Middle frontal gyrus (tissue), 1 donor: ENCODE measurements at regions not wholly inside any gene's neighbourhood (a gene's known extent, or its start where the extent isn't known, plus 50 kb on each side); places are given as distances from the start of the nearest gene placed in this dataset.

ENCODE experiments used
- DNase-seq: peaks from one replicate; pipeline ENCODE4 v3.0.0-alpha.2; 2015; ENCODE audit warnings: low spot score; ENCODE audit errors: extremely low spot score

GRCh38 chr4:33386764-33387163 lies 2666.6 kb downstream of the PCDH7 start:
- DNase-seq, result no peak

DNA sequence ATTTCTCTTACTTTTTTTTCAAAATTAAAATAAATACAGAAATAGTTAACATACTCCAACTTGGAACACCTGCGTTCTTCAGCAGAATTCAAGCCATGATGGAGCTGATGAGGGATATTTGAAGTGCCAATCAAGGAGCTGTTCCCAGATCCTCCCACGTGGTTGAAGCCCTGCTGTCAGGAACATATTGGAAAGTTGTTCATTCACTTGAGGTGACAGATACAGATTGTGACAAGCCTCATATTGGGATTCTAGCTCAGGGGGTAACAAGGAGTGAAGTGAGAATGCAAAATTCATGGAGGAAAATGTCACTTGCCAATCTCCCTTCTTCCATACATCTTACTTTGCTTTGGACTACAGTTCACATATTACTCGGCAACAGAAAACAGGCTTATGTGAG lies 2670.8 kb downstream of the PCDH7 start:
- DNase-seq, result no peak

- DNase-seq, result no peak
These were observed 2675.7 kb downstream of the PCDH7 start for GRCh38 chr4:33395731-33396485.

DNA sequence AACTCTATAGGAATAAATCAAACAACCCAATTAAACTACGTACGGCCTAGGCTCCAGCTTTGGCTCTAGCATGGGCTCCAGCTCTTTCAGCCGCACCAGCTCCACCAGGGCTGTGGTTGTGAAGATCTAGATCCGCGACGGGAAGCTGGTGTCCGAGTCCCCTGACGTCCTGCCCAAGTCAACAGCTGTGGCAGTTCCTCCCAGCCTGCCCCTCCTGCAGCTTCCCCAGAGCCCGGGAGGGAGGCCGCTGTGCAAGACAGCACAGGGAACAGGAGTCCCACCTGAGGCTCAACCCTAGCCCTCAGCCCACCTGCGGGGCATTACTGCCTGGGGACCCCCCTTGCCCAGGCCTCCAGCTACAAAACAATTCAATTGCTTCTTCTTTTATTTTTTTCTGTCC lies 2680.3 kb downstream of the PCDH7 start:
- DNase-seq, result no peak

DNA sequence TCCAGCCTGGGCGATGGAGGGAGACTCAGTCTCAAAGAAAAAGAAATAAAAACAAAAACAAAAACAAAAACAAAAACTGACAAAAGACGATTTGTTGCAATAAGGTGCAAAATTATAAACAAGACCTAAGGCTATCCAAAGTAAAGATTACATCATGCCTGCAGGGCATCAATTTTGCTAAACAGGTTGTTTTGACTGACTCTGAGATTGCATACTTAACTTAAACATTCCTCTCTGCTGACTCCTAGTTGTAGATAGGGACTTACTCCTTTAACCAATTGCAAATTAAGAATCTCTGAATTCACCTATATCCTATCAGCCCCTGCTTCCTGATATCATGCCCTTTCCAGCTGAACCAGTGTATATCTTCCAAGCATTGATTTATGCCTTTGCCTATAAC lies 2687.3 kb downstream of the PCDH7 start:
- DNase-seq, result no peak

- no peak for DNase-seq
These were observed 2691.0 kb downstream of the PCDH7 start for GRCh38 chr4:33411182-33411581.

- DNase-seq, result no peak
These were observed 2701.7 kb downstream of the PCDH7 start for GRCh38 chr4:33421887-33422286.

GRCh38 chr4:33422656-33423055 lies 2702.5 kb downstream of the PCDH7 start:
- no peak for DNase-seq

DNA sequence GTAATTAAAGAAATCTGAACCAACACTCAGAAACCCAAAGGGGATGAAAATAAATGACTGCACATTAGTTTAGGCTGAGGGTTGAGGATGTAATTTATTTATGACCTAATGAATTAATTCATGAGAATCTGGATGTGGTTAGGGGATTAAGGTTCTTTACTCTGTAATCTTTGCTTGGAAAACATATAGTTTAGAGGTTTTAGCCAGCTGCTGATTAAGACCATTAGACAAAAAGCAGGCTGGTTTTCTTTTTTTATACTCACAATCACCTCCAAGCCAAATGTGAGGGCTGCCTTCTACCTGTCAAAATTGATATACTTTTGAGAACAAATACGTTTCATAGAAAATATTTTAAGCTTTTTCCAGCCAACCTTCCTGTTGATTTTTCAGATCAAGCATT lies 2705.8 kb downstream of the PCDH7 start:
- no peak for DNase-seq

DNA sequence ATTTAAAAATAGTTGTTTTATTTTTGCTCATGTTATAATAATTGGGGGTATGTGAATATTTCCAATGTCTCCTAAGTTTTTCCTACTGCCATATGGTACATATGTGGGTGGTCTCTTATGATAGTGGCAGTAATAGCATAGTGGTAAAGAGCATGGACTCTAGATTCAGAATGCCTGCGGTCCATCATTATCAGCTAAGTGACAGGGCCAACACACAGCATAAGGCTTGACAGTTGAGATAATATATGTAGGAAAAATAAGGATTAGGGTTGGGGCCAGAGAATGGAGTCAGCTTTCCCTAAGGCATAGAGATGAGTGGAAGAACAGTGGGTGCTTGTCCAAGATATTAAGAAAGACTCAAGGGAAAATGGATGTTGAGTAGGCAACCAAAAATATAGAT lies 2707.5 kb downstream of the PCDH7 start:
- no peak for DNase-seq

DNA sequence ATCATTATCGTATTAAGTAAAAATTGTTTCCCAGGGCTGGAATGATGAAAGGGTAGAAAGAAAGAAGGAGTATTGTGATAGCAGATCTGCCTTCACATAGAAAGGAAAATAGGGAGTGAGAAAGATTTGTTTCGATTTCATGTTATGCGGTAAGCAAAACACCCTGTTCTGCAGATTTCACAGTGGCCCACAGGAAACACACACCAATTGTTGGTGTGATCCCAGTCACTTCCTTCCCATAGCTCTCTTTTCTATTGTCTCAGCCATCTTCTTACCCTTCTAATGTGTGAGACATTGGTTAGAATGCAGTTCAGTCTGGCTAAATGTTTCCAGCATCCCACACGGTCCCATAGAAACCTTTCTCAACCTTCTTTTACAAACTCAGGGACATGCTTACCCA lies 2709.8 kb downstream of the PCDH7 start:
- DNase-seq, result no peak

- DNase-seq, result no peak
These were observed 2717.2 kb downstream of the PCDH7 start for GRCh38 chr4:33437406-33437805.

DNA sequence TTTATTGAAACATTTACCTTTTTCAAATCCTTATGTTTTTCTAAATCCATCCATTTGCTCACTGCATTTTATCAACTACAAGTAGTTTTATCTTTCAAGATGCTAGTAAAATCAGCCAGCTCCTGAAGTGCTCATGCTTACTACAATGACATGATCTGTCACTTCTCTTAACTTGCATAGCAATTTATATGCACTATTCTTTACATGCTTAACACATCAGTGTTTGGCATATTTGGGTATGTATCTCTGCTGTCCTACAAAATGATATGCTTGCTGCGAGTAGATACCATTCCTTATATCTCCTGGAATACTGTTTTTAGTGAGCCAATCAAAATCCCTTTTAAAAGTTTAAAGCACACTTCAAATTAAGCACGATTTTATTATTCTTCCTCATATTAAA lies 2726.8 kb downstream of the PCDH7 start:
- no peak for DNase-seq

GRCh38 chr4:33448948-33449347 lies 2728.8 kb downstream of the PCDH7 start:
- DNase-seq, result no peak

DNA sequence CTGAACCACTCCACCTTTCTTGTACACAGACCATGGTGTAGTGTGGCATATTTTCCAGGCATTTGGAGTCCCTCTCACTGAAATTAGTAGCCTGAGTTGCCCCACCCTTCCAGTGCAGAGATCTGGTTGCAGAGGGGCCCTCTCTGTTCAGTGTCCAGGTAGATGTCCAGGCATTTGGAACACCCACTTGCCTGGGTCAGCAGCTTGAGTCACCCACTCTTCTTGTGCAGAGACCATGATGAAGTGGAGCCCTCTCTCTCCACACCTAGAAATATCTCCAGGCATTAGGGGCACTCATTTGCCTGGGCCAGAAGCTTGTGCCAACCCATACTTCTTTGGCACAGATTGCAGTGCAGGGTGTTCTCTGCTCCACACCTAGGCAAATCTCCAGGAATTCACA lies 2733.3 kb downstream of the PCDH7 start:
- no peak for DNase-seq

DNA sequence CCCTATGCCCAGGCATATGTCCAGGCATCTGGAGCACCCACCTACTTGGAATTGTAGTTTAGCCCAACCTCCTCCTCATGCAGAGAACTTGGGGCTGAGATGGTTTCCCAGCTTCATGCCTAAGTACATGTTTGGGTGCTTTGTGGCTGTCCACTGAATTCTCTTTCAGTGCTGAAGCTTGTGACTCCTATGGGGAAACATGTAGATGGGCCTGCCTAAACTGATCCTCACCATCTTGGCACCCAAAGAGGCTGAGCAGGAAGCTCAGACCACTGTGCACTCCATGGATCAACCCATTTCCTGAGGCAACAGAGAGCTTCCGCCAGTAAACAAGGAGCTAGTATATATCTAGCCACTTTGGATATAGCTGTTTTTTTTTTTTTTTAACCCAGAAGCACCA lies 2733.7 kb downstream of the PCDH7 start:
- no peak for DNase-seq

GRCh38 chr4:33465565-33465964 lies 2745.4 kb downstream of the PCDH7 start:
- DNase-seq, result no peak

GRCh38 chr4:33467291-33467690 lies 2747.1 kb downstream of the PCDH7 start:
- no peak for DNase-seq

DNA sequence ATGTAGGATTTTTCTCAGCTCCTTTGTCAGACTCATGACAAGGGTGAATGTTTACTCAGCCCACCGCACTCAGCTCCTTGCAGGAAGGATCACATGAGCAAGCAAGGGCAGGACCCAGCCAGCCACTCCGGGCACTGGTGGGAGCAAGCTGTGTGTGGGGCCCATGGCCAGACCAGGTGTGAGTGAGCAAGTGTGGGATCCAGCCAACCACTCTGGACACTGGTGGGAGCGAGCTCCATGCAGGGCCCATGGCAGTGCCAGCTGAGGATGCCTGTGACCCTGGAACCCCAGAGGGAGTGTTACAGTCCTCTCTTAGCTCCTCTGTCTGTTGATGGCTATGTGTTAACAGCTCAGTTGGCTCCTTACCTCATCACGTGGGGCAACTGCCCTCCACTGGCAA lies 2750.6 kb downstream of the PCDH7 start:
- DNase-seq, result no peak

GRCh38 chr4:33477715-33478114 lies 2757.5 kb downstream of the PCDH7 start:
- DNase-seq, result no peak

- DNase-seq, result no peak
These were observed 2761.5 kb downstream of the ARAP2 start for GRCh38 chr4:33482773-33483172.

GRCh38 chr4:33485111-33485510 lies 2759.2 kb downstream of the ARAP2 start:
- DNase-seq, result no peak

DNA sequence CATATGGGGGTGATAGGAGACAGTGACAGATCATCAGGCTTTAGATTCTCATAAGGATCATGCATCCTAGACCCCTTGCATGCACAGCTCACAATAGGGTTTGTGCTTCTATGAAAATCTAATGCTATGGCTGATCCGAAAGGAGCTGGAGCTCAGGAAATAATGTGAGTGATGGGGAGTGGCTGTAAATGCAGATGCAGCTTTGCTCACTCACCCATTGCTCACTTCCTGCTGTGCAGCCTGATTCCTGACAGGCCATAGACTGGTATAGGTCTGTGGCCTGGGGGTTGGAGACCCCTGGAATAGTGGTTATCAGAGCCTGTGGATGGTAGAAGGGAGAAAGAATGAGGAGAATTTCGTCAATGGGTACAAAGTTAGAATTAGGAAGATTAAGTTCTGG lies 2751.1 kb downstream of the ARAP2 start:
- no peak for DNase-seq

DNA sequence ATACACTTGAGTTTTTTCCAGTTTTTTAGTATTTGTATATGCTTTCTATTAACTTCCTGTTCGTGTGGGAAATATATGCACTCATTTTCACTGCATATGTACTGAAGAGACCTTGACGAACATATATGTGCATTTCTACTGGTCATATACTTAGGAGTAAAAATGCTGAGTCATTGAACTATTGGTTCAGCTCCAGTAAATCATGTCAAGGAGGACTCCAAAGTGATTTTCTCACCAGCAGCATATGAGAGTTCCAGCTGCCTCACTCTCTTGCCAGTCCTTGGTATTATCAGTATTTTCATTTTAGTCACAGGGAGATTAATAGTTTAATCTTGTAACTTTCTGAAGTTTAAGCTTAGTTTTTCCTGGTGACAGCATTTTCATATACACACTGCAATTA lies 2750.2 kb downstream of the ARAP2 start:
- DNase-seq, result no peak
